ENCODE measurements at regions not wholly inside any gene's neighbourhood (a gene's known extent, or its start where the extent isn't known, plus 50 kb on each side); places are given as distances from the start of the nearest gene placed in this dataset.

DNA sequence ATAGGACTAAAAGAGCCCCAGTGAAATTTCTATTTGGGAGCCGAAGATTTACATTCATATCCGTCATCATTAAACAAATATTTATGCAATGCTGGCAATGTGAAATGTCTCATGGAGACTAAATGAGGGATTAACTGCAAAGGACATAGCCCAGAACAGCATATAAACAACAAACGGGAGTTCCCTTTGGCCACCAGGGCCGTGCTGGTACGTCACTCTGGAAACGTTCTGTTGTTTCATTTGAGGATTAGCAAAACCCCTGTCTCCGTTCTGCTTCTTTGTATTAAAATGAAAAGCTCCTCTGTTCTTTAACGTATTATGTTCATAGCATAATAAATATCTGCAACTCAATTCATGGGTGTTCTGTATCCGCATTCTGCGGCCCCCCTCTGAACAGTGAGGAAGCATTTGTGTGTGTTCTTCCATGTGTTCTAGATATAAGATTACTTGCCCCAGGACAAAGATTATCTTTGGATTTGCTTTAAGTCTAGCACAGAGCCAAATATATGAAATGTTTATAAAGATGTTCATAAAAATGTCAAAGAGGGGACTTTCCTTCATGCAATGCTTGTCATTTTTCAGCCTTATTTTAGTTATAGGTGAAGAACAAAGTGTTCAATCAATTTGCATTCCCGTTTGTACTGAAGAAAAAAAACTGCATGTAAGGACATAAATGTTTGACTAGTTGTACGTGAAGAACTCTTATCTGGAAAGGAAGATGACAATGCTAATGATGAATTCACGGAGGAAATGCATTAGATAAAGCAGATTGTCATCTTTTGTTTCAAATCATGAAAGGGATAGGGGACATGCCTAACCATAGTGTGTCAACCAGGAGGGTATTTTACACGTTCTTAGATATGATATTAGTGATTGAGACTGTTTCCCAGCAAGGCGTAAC, 90.0 kb upstream of the TNFAIP3 start:
- H3K23ac ChIP-seq (ENCODE audit: insufficient read length): no peak overlapping the region
- H3K4ac ChIP-seq (replicated peaks; ENCODE audit: insufficient read length, low read depth, low read length): no peak overlapping the region
- H3K79me1 ChIP-seq (ENCODE audit: low read depth, low read length): no peaks in the 10 kb centered on the region
- no peak overlapping the region for H2BK5ac ChIP-seq (ENCODE audit: low read depth, low read length)
- H3K9ac ChIP-seq (replicated peaks in 1 of 4; ENCODE audit: extremely low read depth in 1 of 4, low read depth in 3 of 4, low read length in 3 of 4): no peak overlapping the region
- WGBS, 2 experiments (ENCODE audit: extremely low coverage in 1 of 2, insufficient coverage in 1 of 2, insufficient read length in 1 of 2, insufficient replicate concordance in 2 of 2, low coverage in 1 of 2, low lambda C conversion rate in 2 of 2, missing lambda C conversion rate in 1 of 2): 91% methylated on average over 15 of the region's 15 CpGs; no CpG with 5 or more reads in 1 of the 2 experiments
- no peaks in the 10 kb centered on the region for H3K36me3 ChIP-seq (ENCODE audit: control insufficient read depth in 2 of 4, insufficient read depth in 4 of 4, low read length in 3 of 4)
- H2AFZ ChIP-seq (ENCODE audit: low read length): no peak overlapping the region
- no peaks in the 10 kb centered on the region for H3K79me2 ChIP-seq (ENCODE audit: control insufficient read depth in 1 of 2, insufficient read depth in 2 of 2, low read length in 2 of 2)
- H3K14ac ChIP-seq (ENCODE audit: insufficient read length): no peak overlapping the region
- ChIA-PET CTCF (ENCODE audit: partially characterized antibody) (interaction anchor here (1.2 to 1.5 kb wide), 2 partner anchors 21 to 69 kb away, joined by 3 to 6 read pairs; no protein-coding TSS in a partner anchor), POLR2A (ENCODE audit: partially characterized antibody) (no interaction called here)
- no peak overlapping the region for H4K5ac ChIP-seq (ENCODE audit: insufficient read length, low read depth, low read length)
- H3K27me3 ChIP-seq (replicated peaks in 1 of 4; ENCODE audit: control insufficient read depth in 3 of 4, extremely low read depth in 1 of 4, insufficient read depth in 3 of 4, low read length in 3 of 4): no peaks in the 10 kb centered on the region
- H4K20me1 ChIP-seq (replicated peaks in 1 of 2; ENCODE audit: control insufficient read depth in 1 of 2, insufficient read depth in 2 of 2, low read length in 2 of 2): no peaks in the 10 kb centered on the region
- H3K56ac ChIP-seq (replicated peaks; ENCODE audit: insufficient read length, low read depth, low read length): no peak overlapping the region
- H3K9me3 ChIP-seq (ENCODE audit: insufficient read depth in 2 of 2, low read depth in 1 of 2, low read length in 1 of 2): no peaks in the 10 kb centered on the region
- no peak overlapping the region for H3K27ac ChIP-seq (ENCODE audit: low read depth, low read length)
- H2BK15ac ChIP-seq (ENCODE audit: low read length): no peak overlapping the region
- H2AK5ac ChIP-seq (ENCODE audit: low read depth, low read length): no peak overlapping the region
- H3K4me2 ChIP-seq (ENCODE audit: insufficient read depth in 1 of 2, low read depth in 2 of 2, low read length in 2 of 2): no peak overlapping the region
- no peak overlapping the region for H2BK20ac ChIP-seq (ENCODE audit: low read length)
- TF ChIP-seq SP2 (IDR thresholded peaks at IDR 0.05; ENCODE audit: low read length): no peak
- TF ChIP-seq KDM4A (IDR thresholded peaks at IDR 0.05; ENCODE audit: low read depth, low read length, severe bottlenecking): no peak
- TF ChIP-seq, protein P1, sequence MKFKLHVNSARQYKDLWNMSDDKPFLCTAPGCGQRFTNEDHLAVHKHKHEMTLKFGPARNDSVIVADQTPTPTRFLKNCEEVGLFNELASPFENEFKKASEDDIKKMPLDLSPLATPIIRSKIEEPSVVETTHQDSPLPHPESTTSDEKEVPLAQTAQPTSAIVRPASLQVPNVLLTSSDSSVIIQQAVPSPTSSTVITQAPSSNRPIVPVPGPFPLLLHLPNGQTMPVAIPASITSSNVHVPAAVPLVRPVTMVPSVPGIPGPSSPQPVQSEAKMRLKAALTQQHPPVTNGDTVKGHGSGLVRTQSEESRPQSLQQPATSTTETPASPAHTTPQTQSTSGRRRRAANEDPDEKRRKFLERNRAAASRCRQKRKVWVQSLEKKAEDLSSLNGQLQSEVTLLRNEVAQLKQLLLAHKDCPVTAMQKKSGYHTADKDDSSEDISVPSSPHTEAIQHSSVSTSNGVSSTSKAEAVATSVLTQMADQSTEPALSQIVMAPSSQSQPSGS (IDR thresholded peaks at IDR 0.05; ENCODE audit: low read length): no peak
- H3K23me2 ChIP-seq (ENCODE audit: low read depth, low read length): no peaks in the 10 kb centered on the region
- no peak overlapping the region for H2BK12ac ChIP-seq (ENCODE audit: low read depth, low read length)
- DNase-seq (ENCODE audit: low read depth in 1 of 2, low spot score in 2 of 2): no peak
- no peak overlapping the region for H4K8ac ChIP-seq (ENCODE audit: extremely low read depth, insufficient read depth, low read length)
- no peaks in the 10 kb centered on the region for H3K4me1 ChIP-seq (replicated peaks in 1 of 4; ENCODE audit: control insufficient read depth in 3 of 4, insufficient read depth in 4 of 4, low read length in 3 of 4)
- no peak for FAIRE-seq
- H3K4me3 ChIP-seq (ENCODE audit: extremely low read depth in 1 of 4, insufficient read depth in 2 of 4, low read depth in 3 of 4, low read length in 4 of 4): no peak overlapping the region
- H4K91ac ChIP-seq (replicated peaks; ENCODE audit: insufficient read length, low read length): no peak overlapping the region
- no peak overlapping the region for H3K18ac ChIP-seq (ENCODE audit: extremely low read depth, low read length)
- no peak overlapping the region for H2BK120ac ChIP-seq (replicated peaks; ENCODE audit: low read depth, low read length)

All from H1 (cell line).